ENCODE measurements at regions not wholly inside any gene's neighbourhood (a gene's known extent, or its start where the extent isn't known, plus 50 kb on each side); places are given as distances from the start of the nearest gene placed in this dataset.
A peak's percentile ranks its signal among the peaks of the same experiment; 100 is the strongest.
"Not testable (repeated sequence)": the region's sequence is repeated elsewhere in the genome, so short reads cannot be mapped to it uniquely, and the experiment has no call there.

DNA sequence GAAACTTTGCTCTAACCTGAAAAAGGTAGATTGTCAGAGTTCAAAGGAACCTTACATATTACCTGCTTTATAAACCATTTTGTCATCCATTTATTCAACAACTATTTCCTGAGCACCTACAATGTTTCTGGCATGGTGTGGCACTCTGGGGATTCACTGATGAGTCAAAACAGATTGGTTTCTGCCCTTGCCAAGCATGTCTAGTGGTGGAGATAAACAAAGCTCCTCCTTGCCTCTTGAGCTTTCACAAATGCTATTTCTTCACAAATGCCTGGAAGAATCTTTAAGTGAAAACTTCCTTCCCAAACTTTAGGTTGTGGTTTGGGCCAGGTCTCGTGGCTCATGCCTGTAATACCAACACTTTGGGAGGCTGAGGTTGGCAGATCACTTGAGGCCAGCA is 85.1 kb upstream of the RELN start:
- DNase-seq, result no peak
- WGBS, 5 donors, result 26 to 43% (median 31%) methylated on average over 1 of the region's 1 CpG
- Histone ChIP-seq H3K9me3 (peaks cover 0 to 8% (median 6%) of the 10 kb centered on the region in 4 donors), H3K4me1 (no peaks in the 10 kb centered on the region), H3K36me3 (no peaks in the 10 kb centered on the region), H3K27me3 (no peaks in the 10 kb centered on the region), H3K27ac (no peak overlapping the region), H3K4me3 (no peak overlapping the region)
- intact Hi-C loops (cut with DNase I; ENCODE audit: low total_unique reads), result no loop called here
- no peak for TF ChIP-seq EP300 (IDR thresholded peaks at IDR 0.05)

DNA sequence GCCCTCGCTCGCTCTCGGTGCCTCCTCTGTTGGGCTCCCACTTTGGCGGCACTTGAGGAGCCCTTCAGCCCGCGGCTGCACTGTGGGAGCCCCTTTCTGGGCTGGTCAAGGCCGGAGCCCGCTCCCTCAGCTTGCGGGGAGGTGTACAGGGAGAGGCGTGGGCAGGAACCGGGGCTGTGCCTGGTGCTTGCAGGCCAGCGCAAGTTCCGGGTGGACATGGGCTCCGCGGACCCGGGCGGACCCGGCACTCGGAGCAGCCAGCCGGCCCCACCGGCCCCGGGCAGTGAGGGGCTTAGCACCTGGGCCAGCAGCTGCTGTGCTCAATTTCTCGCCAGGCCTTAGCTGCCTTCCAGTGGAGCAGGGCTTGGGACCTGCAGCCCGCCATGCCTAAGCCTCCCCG is 82.2 kb upstream of the RELN start:
- DNase-seq; intact Hi-C loops (cut with DNase I; ENCODE audit: low total_unique reads); H3K9me3 ChIP-seq; H3K27ac ChIP-seq; H3K4me3 ChIP-seq; H3K4me1 ChIP-seq; H3K36me3 ChIP-seq; H3K27me3 ChIP-seq: not testable (repeated sequence)
- 90 to 100% (median 97%) methylated on average over 8 to 25 of the region's 25 CpGs for WGBS, 5 donors

DNA sequence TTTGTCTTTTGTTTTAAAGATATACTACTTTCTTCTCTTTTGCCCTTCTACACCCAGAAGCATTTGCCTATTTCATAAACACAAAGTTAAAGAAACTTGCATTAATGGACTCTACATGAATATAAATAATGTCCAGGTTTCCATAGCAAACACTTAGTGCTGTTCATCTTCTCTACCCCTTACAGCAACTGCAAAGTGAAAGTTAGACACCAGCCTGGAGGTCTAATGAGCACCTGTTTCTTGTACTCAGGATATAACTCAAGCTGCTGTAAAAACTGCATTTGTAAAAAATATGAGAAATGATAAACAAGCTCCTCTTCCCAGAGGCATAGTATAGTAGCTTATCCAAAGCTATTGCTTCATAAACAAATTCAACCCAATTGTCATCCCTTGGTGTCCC is 76.0 kb upstream of the RELN start:
- H3K27me3 ChIP-seq, result no peaks in the 10 kb centered on the region
- intact Hi-C loops (cut with DNase I; ENCODE audit: low total_unique reads), result no loop called here
- H3K4me3 ChIP-seq, result no peak overlapping the region
- H3K9me3 ChIP-seq, result no peaks in the 10 kb centered on the region
- peak in 1 of 2 donors; percentile 6 for DNase-seq
- no peaks in the 10 kb centered on the region for H3K36me3 ChIP-seq
- H3K27ac ChIP-seq, result no peak overlapping the region
- H3K4me1 ChIP-seq, result no peaks in the 10 kb centered on the region
- TF ChIP-seq EP300 (IDR thresholded peaks at IDR 0.05) (no peak), POLR2AphosphoS5 (IDR thresholded peaks at IDR 0.05) (no peak), POLR2A (IDR thresholded peaks at IDR 0.05) (no peak)
- TF ChIP-seq, protein P1, sequence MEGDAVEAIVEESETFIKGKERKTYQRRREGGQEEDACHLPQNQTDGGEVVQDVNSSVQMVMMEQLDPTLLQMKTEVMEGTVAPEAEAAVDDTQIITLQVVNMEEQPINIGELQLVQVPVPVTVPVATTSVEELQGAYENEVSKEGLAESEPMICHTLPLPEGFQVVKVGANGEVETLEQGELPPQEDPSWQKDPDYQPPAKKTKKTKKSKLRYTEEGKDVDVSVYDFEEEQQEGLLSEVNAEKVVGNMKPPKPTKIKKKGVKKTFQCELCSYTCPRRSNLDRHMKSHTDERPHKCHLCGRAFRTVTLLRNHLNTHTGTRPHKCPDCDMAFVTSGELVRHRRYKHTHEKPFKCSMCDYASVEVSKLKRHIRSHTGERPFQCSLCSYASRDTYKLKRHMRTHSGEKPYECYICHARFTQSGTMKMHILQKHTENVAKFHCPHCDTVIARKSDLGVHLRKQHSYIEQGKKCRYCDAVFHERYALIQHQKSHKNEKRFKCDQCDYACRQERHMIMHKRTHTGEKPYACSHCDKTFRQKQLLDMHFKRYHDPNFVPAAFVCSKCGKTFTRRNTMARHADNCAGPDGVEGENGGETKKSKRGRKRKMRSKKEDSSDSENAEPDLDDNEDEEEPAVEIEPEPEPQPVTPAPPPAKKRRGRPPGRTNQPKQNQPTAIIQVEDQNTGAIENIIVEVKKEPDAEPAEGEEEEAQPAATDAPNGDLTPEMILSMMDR (IDR thresholded peaks at IDR 0.05), result no peak

DNA sequence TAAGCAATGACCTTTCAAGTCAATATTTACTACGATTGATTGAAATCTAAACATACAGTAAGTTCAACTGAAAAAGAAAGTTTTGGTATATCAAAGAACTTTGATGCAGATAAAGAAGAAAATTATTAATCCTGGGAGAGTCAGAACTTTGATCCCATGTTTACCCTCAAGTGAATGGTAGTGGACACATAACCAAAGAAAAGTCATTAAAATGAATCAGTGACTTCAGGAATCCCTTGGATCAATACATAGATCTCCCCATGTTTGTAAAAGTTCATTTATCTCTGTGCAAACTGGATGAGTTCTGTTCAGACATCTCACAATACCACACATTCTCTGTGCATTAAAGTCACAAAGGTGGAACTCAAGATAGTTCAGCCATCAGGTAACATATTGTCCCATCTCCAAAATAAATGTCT is 75.5 kb upstream of the RELN start:
- WGBS, 5 donors, result 27 to 50% (median 39%) methylated on average over 1 of the region's 1 CpG
- no peaks in the 10 kb centered on the region for H3K4me1 ChIP-seq
- DNase-seq, result no peak
- no peaks in the 10 kb centered on the region for H3K27me3 ChIP-seq
- no peaks in the 10 kb centered on the region for H3K9me3 ChIP-seq
- no peaks in the 10 kb centered on the region for H3K36me3 ChIP-seq
- H3K4me3 ChIP-seq, result no peak overlapping the region
- no peak overlapping the region for H3K27ac ChIP-seq
- TF ChIP-seq POLR2A (IDR thresholded peaks at IDR 0.05) (no peak), EP300 (IDR thresholded peaks at IDR 0.05) (no peak), POLR2AphosphoS5 (IDR thresholded peaks at IDR 0.05) (no peak)
- TF ChIP-seq, protein P1 (IDR thresholded peaks at IDR 0.05), result no peak
- intact Hi-C loops (cut with DNase I; ENCODE audit: low total_unique reads), result no loop called here

DNA sequence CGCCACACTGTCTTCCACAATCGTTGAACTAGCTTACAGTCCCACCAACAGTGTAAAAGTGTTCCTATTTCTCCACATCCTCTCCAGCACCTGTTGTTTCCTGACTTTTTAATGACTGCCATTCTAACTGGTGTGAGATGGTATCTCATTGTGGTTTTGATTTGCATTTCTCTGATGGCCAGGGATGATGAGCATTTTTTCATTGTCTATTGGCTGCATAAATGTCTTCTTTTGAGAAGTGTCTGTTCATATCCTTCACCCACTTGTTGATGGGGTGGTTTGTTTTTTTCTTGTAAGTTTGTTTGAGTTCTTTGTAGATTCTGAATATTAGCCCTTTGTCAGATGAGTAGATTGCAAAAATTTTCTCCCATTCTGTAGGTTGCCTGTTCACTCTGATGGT is 74.3 kb upstream of the RELN start:
- H3K27me3 ChIP-seq; H3K36me3 ChIP-seq; intact Hi-C loops (cut with DNase I; ENCODE audit: low total_unique reads); DNase-seq; H3K4me1 ChIP-seq; H3K9me3 ChIP-seq; H3K4me3 ChIP-seq; H3K27ac ChIP-seq: not testable (repeated sequence)
- WGBS, 5 donors, result 70 to 97% (median 86%) methylated on average over 2 of the region's 2 CpGs

DNA sequence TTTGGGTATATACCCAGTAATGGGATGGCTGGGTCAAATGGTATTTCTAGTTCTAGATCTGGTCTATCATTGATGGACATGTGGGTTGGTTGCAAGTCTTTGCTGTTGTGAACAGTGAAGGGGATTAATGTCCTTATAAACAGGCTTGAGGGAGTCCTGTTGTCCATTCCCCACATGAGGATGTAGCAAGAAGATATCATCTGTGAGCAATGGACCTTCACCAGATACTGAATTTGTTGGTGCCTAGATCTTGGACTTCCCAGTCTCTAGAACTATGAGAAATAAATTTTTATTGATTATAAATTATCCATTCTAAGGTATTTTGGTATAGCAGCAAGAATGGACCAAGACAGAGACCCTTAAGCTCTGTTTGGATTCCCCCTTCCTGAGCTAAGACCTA is 72.2 kb upstream of the RELN start:
- Histone ChIP-seq H3K36me3 (no peaks in the 10 kb centered on the region), H3K9me3 (no peaks in the 10 kb centered on the region), H3K27ac (no peak overlapping the region), H3K4me3 (no peak overlapping the region), H3K4me1 (no peaks in the 10 kb centered on the region), H3K27me3 (peaks cover 0 to 5% (median 0%) of the 10 kb centered on the region in 3 donors)
- no peak for DNase-seq
- intact Hi-C loops (cut with DNase I; ENCODE audit: low total_unique reads), result no loop called here
- TF ChIP-seq EP300 (IDR thresholded peaks at IDR 0.05), result no peak
- TF ChIP-seq, protein P1 (IDR thresholded peaks at IDR 0.05), result no peak
- TF ChIP-seq POLR2AphosphoS5 (IDR thresholded peaks at IDR 0.05), result no peak
- no peak for TF ChIP-seq POLR2A (IDR thresholded peaks at IDR 0.05)

DNA sequence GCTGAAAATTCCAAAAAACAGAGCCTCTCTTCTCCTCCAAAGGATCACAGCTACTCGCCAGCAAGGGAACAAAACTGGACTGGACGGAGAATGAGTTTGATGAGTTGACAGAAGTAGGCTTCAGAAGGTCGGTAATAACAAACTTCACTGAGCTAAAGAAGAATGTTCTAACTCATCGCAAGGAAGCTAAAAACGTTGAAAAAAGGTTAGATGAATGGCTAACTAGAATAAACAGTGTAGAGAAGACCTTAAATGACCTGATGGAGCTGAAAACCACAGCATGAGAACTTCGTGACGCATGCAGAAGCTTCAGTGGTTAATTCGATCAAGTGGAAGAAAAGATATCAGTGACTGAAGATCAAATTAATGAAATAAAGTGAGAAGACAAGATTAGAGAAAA is 70.4 kb upstream of the RELN start:
- WGBS, 5 donors, result 77 to 83% (median 80%) methylated on average over 8 of the region's 8 CpGs
- DNase-seq; H3K27me3 ChIP-seq; H3K27ac ChIP-seq; H3K36me3 ChIP-seq; H3K4me3 ChIP-seq; intact Hi-C loops (cut with DNase I; ENCODE audit: low total_unique reads); H3K4me1 ChIP-seq; H3K9me3 ChIP-seq: not testable (repeated sequence)

Measured in stomach (tissue), 8 donors.